Activated CD4-positive, CD25-positive, alpha-beta regulatory T cell (primary cell): ENCODE measurements at regions not wholly inside any gene's neighbourhood (a gene's known extent, or its start where the extent isn't known, plus 50 kb on each side); places are given as distances from the start of the nearest gene placed in this dataset.
"Not testable (repeated sequence)": the region's sequence is repeated elsewhere in the genome, so short reads cannot be mapped to it uniquely, and the experiment has no call there.

Experiments
- DNase-seq, 4 experiments: peaks; one replicate each; lab custom pipeline; 2025; lab: John Stamatoyannopoulos, UW

GRCh38 chr9:30301271-30301963, 2083.0 kb upstream of the ACO1 start:
- DNase-seq: no peak

GRCh38 chr9:30310711-30311110, 2073.7 kb upstream of the ACO1 start:
- DNase-seq: no peak

DNA sequence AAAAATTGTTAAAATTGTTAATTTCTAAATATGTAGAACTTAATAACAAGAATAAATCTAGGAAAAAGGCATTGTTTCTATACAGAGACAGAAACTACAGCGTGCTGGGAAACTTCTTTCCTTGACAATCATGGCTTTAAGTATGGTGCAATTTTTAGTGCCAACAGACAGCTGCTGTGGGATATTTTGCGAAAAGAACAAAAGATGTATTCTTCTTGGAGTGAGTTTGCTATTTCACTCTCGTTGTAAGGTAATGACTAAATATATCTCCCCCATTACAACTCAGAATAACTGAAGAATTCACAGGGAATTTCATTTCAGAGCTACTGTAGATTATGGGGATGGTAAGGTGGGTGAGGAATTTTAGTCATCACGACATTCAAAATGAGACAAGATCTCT, 2055.0 kb upstream of the ACO1 start:
- DNase-seq: no peak

DNA sequence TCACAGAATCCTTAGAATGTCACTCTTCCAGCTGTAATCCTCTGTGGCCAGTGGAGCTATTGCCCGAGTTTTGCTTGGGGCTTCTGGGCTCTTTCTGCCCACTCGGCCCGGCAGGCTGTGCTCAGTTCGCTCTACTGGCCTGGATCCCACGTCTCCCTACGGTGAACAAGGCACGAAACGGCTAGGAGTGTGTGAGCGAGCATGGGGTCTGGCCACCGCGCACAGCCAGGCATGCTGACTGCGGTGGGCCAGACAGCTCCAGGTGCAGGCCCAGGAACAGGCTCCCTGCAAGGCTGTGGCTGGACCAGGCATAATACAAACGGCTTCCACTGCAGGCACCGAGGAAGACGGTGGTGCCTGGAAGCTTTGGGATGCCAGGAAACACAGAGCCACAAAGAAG, 2035.5 kb upstream of the ACO1 start:
- DNase-seq: no peak

DNA sequence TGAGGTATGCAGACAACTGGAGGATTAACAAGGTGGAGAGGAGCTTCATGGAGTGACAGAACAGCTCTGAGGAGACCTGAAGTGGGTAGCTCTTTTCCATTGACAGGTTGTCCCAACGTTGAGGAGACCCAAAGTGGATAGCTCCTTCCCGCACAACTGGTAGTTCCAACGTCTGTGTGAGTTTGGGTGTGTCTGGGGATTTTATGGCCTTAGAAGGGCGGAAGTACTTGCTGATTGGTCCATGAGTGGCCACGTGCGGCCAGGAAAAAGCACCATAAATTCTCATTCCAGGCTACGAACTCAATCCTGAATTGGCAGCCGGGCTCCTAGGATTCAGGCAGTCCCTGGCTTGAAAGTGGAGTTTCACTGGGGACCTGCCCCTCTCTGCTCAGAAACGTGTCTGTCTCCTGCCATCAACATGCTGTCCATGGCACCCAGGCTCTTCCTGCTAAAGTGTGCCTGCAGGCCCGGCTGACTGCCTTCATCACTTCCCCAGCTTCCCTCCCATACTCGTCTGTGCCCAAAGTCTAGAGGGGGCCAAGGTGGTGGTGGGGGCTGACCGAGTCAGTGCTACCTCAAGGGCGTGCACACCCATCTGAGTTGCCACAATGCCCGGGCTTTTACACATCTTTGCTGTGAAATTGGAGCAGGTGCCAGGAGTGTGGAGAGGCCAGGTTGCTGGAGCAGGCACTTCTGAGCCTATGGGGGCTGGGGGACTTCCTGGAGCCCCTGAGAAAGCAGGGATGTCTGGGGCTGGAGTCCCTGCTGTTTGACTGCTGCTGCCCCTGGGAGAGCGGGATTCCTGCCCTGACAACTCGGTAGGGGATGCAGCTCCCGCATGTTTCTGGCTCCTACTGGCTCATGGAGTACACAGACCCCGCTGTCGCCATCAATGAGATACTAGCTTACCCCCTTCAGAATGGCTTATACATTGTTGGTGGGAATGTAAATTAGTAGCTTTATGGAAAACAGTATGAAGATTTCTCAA, 2034.6 kb upstream of the ACO1 start:
- DNase-seq: no peak

- DNase-seq: no peak
Observed at GRCh38 chr9:30356221-30356620, 2028.2 kb upstream of the ACO1 start.

- DNase-seq: no peak
Observed at GRCh38 chr9:30362373-30362772, 2022.1 kb upstream of the ACO1 start.

GRCh38 chr9:30366140-30366539, 2018.3 kb upstream of the ACO1 start:
- DNase-seq: not testable (repeated sequence)

DNA sequence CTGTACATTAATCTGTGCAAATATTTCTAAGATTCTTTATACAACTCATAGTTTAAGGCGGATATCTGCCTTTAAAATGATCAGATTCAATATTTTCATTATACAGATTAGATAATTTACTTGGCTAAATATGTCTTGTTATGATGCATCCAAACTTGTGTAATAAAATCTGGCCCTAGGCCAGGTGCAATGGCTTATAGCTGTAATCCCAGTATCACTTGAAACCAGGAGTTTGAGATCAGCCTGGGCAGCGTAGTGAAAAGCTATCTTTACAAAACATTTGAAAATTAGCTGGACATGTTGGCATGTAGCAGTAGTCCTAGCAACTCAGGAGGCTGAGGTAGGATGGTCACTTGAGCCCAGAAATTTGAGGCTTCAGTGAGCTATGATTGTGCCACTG, 2002.2 kb upstream of the ACO1 start:
- DNase-seq: no peak

DNA sequence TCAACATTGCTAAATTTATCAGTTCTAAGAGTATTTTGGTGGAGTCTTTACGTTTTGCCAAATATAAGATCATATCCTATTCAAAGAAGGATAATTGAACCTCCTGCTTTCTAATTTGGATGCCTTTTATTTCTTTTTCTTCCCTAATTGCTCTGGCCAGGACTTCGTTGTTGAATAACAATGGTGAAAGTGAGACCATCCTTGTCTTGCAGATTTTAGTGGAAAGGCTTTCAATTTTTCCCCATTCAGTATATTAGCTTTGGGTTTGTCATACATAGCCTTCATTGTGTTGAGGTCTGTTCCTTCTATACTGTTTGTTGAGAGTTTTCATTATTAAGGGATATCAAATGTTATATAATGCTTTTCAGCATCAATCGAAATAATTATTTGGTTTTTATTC, 1974.2 kb upstream of the ACO1 start:
- no peak for DNase-seq

GRCh38 chr9:30411571-30411970, 1972.9 kb upstream of the ACO1 start:
- no peak for DNase-seq

- no peak for DNase-seq
Observed at GRCh38 chr9:30459156-30459555, 1925.3 kb upstream of the ACO1 start.

DNA sequence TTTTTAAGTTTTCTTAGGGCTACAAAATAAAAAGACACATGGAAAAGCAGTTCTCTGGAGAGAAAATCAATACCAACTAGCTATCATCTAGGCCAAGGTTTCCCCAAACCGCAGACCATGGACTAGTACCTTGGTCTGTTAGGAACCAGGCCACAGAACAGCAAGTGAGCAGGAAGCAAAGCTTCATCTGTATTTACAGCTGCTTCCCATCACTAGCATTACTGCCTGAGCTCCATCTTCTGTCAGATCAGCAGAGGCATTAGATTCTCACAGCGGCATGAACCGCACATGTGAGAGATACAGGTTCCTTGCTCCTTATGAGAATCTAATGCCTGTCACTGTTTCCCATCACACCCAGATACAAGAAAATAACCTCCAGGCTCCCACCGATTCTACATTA, 1907.6 kb upstream of the ACO1 start:
- DNase-seq: no peak

DNA sequence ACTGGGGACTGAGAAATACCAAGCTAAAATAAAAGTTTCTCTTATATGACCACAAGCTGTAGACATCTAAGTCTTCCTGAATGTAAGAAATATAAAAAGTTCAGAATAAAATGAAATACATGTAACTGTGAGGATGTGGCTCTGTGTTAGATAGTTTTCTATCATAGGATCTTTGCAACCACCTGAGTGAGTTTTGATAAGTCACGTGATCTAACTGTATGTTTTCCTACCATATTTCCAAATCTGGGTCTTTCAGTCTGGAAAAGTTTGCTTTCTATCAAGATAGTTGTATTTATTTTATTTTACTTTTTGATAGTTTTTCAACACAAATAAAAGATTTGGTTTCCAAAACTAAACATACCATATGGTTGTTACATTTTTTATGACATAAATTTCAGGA, 1905.8 kb upstream of the ACO1 start:
- no peak for DNase-seq

GRCh38 chr9:30482499-30482898, 1901.9 kb upstream of the ACO1 start:
- DNase-seq: no peak

GRCh38 chr9:30484690-30485089, 1899.8 kb upstream of the ACO1 start:
- no peak for DNase-seq

DNA sequence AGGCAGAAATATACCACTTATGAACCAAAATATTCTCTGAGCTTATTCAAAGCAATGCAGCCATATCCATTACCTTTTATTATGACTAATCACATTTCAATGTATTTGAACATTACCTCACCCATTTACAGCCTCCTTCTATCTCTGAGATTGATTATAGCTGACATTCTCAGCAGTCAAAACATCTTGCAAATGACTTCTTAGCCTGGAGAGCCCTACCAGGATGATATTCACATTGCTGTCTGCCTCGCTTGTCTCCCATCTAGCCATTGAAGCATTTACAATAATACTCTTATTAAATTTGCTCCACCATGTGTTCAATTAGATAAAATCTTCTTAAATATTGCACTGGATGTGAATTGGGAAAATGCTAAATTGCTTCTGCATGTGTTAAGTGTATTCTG, 1879.9 kb upstream of the ACO1 start:
- no peak for DNase-seq

DNA sequence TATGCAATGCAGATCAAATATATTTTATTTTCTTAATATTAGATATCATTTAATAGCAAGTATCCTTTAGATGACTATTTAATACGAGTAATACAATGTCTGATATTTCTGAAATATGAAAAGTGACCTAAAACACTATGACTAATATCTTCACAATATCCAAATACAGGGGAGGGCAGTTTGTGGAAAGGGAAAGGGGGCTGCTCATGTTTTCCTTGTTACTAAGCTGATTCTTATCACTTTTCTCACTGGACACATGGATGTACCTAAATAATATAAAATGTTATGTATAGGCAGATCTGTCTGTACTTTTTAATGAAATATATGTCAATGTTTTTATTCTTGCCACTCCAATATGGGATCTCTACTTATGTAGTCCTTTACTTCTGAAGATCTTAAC, 1879.1 kb upstream of the ACO1 start:
- no peak for DNase-seq

DNA sequence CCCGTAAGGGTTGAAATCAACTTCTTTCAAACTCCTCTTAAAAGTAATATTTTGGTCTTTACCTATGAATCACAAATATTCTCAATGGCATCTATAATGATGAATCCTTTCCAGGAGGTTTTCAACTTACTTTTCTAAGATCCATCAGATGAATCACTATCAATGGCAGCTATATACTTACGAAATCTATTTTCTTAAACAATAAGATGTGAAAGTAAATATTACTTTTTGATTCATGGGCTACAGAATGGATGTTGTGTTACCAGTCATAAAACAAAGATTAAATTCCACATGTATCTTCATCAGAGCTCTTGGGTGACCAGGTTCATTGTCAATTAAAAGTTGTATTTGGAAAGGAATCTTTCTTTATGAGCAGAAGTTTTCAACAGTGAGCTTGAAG, 1877.7 kb upstream of the ACO1 start:
- DNase-seq: no peak

DNA sequence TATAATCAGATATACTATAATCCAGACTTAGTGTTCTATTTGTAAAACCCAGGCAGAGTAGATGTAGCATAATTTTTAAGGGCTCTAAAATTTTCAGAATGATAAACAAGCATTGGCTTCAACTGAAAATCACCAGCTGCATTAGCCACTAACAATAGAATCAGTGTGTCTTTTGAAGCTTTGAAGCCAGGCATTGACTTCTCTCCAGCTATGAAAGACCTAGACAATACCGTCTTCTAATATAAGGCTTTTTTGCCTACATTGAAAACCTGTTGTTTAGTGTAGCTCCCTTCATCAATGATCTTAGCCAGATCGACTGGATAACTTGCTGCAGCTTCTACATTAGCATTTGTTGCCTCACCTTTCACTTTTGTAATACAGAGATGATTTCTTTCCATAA, 1877.3 kb upstream of the ACO1 start:
- DNase-seq: no peak

- DNase-seq: no peak
Observed at GRCh38 chr9:30511666-30512065, 1872.8 kb upstream of the ACO1 start.

DNA sequence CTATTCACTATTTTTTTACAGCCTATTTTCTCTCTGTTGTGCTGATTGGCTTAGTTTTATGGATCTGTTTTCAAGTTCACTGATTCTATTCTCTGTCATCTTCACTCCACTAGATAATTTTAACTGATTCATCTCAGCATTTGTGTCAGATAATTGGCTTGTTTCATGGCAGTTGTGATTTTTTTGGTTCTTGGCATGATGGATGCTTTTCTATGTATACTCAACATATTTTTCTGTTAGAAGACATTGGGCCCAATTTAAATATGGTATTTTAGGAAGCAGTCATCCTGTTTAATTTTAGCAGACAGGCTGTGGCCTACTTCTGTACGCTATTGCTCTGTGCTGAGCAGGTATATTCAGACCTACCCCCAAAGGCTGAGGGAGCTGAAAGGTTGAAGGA, 1865.3 kb upstream of the ACO1 start:
- DNase-seq: no peak

DNA sequence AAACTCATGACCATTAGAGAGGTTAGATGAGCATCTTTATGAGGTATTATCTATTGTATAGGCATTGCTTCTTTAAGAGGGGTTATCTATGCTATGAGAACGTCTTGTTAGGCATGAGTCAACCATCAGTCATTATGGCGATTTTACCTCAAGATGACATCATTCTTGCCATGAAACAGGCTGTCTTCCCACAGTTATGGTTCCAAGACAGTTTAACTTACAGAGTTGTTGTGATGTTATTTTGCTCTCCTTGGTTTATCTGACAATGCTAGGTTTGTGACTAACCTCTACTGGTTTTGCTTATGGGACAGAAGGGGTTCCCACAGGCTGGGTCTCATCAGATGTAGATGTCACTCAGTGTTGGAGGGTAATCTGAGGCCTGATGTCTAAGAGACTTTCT, 1864.7 kb upstream of the ACO1 start:
- no peak for DNase-seq
